ENCODE measurements at regions not wholly inside any gene's neighbourhood (a gene's known extent, or its start where the extent isn't known, plus 50 kb on each side); places are given as distances from the start of the nearest gene placed in this dataset.
A peak's percentile ranks its signal among the peaks of the same experiment; 100 is the strongest.

DNA sequence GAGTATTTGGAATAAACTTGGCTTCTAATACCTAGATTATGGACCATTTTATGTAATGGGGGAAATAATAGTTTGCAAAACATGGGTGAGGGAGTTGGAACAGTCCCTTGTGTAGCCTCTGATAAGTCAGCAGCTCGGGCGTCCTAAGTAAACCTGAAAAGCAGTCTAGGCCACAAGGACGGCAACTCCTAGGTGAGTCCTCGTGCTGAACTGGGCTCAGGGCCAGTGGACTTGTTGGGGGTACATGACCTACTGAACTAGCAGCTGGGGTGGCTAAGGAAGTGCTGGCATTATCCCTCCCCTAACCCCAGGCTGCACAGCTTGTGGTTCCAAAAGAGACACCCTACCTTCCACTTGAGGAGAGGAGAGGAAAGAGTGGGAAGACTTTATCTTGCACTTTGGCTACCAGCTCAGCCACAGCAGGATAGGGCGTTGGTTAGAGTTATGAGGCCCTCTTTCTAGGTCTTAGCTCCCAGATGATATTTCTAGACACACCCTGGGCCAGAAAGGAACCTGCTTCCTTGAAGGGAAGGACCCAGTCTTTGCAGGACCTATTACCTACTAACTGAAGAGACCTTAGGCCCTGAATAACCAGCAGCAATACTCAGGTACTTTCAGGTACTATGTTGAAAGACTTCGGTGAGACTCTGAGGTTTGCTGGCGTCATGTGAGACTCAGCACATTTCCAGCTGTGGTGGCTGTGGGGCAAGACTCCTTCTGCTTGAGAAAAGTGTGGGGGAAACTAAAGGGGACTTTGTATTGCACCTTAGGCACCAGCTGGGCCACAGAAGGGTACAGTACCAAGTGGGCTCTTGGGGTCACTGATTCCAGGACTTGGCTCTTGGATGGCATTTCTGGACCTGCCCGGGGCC, 71.0 kb downstream of the AQP4 start:
- DNase-seq, result no peak

DNA sequence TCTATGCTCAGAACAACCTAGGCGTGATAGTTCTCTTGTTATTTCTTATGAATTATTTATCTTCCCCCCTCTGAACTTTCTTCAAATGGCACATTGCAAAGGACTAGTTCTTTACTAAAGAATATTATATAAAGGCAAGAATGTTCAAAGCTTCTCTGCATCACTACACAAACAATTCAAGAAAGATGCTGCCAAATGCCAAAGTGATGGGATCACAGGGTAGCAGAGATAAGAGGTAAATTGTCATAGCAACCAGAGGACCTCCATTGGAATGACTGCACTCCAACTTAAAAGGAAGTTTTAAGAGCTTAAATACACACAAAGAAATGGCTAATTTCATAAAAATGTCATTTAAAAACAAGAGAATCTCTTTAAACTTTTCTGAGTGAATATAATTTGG, 72.8 kb downstream of the AQP4 start:
- DNase-seq, result no peak

DNA sequence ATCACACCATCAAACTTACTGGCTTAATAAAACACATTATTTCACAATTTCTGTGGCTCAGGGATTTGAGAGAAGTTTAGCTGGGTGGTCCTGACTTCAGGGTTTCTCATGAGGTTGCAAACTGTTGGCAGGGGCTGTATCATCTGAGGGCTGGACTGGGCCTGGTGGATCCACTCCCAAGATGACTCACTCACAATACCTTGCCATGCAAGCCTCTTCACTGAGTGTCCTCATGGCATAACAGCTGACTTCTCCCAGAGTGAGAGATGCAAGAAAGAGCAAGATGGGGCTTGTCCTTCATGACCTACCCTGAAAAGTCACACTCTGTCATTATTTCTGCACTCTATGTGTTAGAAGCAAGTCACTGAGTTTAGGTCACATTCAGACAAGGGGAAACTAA, 73.8 kb downstream of the AQP4 start:
- DNase-seq, result no peak

DNA sequence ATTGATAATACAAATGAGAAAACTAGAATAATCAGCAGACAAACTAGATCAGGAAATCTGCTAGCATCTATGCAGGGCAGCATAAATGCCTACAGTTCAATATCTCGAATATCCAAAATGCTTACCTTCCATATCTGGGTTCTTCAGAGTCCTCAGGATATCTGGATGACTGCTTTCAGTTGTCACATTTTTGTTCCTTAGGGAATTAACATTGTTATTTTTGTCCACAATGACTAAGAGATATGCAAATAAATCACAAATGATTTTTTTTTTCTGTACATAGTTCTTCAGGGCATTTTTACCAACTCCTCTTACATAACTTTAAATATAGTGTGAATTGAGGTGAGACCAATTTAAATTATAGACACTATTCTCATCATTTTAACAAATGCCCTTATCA, 80.9 kb downstream of the AQP4 start:
- DNase-seq, result no peak

DNA sequence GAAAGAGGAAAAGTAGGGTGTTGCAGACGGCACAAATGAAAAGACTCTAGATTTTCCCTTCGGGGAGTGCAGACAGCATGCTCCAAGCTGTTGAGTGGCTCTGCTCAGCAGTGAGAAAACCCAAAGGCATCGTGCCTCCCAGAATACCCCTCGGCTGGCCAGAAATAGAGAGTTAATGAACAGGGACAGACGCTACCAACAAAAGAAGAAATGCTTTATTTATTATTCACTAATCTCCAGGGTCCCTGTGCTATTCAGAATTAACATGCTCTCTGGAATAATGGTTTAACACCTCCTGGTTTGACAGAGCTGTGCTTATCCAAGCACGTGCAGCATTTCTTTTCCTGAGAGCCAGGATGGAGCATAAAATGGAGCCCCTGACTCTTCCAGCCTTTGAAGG, 82.3 kb downstream of the AQP4 start:
- no peak for DNase-seq

DNA sequence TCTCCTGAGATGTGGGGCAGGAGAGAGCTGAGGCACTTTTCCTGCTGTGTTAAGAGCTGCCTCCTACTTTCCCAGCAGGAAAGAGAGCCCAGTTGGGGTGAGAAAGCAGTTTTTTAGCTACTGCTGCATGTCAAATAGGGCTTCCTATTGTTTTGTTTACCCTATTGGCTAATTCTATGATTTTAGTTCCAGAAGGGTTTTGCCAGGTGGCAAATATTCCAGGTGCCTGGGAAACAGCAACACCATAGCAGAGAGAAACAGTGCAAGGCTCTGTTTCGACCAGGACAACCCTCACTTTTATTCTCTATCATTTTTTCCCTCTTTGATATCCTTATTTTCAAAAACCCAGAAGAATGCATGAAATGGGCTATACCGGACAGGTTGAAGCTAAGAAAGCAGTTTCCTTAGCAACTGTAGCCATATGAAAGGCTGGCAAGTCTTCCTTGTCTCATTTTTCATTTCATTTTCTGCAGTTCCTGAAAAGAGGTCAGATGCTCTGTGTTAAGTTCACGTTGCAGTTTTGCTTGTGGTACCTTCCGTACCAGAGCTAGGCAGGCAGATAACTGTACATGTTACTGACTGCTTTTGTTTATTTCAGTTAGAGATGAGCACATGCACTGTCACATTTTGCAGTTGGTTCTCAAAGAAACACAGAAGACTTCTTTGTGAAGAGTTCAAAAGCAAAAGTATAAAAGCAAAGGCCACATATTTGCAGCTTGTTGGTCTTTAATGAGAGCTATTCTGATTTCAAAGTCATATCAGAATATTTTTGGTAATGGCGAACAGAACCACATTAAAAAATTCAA, 84.8 kb downstream of the AQP4 start:
- DNase-seq, result no peak

DNA sequence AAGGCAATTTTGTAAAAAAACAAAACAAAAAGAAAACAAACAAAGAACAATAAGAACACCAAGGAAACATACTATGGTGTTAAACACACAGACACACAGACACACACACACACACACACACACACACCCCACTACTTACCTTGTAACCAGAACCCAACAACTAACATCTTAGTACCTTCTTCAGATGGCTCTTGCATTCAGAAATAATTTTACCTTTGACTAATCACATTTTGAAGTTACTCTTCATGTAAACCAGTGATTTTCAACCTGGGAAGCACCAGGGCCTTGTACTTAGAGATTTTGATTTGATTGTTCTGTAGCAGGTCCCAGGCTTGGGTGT, 87.5 kb downstream of the AQP4 start:
- DNase-seq, result no peak

DNA sequence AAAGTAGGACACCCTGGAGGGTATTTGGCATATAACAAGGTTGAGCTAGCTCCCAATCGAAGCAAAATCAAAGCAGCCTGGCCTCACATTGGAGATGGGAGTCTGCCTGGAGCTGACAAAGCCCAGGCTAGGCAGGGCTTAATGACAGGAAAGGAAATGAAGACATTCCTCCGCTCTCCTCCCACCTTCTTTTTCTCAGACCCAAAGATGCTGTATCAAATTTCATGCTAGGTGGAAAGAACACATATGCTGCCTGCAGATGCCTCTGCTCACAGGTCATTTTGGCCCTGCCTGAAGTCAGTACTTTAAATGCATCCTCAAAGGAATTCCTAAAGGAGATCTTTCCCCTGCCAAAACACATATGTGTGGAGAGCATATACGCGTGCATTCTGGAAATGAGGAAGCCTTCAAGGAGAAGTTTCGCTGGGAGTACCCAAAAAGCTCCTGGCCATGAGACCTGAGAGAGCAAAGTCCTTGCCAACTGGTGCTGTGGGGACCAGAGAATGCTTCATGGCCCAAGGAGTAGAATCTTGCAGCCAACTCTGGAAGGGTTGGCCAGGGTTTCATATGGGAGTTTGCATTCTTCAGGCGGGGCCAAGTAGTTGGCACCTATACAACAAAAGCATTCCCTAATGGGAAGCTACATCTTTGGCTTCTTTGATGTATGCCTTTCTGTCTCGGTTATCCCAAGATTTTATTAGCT, 88.0 kb downstream of the AQP4 start:
- no peak for DNase-seq

DNA sequence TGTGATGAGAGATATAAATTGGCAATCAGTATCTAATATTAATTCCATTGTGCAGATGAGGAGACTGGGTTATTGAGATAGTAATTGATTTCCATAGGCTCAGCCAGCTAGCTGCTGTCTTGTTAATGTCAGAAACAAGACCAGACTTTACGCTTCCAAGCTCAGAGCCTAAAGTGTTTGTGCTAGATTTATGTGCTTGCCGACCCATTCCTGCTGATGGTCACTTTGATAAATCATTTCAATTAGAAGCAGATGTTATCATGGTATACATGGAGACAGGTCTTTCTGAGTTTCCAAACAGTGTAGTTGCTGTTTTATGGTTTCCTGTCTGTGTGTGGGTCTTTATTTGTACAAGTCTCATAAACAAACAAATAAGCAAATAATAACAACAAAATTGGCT, 92.8 kb downstream of the AQP4 start:
- no peak for DNase-seq

DNA sequence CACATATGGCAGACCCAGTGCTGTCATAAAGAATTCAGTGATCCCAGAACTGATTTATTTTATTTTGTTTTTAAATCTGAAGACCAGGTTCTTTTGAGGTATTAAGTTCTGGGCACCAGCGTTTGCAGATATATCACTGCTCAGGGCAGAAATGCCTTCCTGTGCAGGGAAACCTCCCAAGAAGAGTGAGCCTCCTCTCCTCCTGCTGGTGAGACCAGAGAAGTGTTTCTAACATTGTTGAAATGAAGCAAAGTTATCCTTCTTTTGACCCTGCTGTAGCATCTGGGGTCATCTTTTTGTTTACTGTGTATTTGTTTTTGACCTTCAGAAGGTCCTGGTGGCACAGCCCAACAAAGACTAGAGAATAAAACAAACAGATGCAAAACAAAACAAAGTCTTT, 94.0 kb downstream of the AQP4 start:
- peak; percentile 41 for DNase-seq

DNA sequence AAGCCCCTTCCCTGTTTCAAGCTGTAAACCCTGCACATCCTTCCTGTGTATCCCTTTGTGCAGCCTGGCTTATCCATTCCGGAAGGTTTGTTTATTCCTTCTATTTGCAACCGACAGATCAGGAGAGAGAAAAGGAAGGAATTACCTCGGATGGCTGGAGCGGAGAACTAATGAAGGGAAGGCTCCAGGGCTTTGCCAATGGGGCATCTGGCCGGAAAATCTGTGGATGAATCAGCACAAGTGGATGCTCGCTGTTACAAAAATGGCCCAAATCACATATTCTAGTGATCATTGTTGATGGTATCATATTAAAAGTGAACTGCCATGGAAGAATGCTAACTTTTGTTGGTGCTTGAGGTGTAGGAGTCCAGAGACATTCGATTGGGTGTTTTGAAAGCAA, 97.1 kb downstream of the AQP4 start:
- DNase-seq, result no peak

DNA sequence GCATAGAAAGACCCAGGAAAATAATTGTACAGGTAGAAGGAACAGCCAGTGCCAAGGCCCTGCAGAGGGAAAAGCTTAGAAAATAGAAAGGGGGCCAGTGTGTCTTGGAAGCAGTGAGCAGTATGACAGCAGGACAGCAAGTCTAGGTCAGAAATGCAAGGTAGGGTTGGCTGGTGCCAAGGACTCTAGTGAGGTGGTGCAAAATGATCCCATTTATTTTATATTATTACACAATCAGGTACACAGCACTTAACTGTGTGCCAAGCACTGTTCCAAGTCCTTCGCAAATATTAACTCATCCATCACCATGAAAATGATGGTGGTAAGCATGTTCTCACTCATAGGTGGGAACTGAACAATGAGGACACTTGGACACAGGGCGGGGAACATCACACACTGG, 100.0 kb downstream of the AQP4 start:
- no peak for DNase-seq

DNA sequence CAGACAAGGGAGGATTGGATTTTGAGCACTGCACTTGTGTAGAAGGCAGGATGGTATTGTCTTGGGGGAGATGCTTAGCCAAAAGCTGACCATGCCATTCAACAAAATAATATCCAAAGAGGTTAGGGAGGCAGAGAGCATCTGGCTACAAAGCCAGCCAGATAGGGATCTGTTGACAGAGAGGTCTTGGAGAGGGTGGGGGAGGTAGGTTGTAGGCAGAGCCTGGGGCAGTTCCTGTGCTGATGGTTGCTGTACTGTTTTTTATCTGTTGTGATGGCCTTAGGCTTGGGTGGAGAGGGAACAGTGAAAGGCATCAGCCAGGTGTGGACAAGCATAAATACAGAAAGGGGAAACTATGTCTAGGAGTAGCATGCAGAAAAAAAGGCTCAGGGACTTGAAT, 100.9 kb downstream of the AQP4 start:
- DNase-seq, result no peak

DNA sequence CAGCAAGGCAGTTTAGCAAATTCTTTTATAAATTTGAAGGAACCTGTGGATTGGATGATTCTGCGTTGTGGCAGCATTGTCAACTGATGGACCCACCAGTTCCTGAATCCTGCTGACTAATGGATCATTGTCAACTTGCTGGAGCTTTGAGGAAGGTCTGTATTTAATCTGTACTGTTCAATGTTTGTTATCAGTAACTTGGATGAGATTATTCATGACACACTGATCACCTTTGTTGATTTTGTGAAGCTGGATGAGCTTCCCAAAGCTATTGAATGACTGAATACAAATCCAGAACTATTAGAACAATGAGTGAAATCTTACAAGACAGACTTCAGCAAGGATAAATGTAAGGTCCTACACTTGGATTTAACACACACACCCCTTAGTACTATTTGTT, 101.3 kb downstream of the AQP4 start:
- DNase-seq, result no peak

DNA sequence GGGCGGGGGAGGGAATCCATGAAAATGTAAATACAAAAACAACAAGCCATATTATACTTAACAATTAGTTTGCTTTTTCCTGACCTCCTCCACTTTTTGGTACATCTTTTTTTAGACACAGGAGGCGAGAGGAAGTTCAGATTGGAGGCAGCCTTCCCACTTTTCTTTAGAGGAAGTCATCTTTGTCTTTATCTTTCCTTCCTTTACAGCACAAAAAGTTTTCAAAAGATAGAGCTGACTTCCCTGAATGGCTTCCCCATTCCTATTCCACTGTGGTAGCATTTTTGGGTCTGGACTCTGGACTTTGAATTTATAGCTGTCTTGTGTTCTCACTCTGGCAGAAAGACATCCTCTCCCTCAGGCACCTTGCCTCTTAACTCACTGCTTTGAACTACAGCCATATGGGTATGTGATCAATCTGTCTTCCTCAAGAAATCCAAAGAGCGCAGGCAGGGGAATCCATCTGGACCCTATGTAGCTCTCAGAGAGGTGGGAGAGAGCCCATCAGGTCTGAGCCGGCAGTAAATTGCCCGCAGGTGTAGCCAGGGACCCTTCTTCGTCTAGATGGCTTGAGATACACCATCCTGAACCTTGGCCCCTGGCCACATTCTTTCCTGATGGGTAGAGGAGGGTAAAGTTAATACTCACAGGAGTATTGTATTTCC, 101.9 kb downstream of the AQP4 start:
- no peak for DNase-seq

DNA sequence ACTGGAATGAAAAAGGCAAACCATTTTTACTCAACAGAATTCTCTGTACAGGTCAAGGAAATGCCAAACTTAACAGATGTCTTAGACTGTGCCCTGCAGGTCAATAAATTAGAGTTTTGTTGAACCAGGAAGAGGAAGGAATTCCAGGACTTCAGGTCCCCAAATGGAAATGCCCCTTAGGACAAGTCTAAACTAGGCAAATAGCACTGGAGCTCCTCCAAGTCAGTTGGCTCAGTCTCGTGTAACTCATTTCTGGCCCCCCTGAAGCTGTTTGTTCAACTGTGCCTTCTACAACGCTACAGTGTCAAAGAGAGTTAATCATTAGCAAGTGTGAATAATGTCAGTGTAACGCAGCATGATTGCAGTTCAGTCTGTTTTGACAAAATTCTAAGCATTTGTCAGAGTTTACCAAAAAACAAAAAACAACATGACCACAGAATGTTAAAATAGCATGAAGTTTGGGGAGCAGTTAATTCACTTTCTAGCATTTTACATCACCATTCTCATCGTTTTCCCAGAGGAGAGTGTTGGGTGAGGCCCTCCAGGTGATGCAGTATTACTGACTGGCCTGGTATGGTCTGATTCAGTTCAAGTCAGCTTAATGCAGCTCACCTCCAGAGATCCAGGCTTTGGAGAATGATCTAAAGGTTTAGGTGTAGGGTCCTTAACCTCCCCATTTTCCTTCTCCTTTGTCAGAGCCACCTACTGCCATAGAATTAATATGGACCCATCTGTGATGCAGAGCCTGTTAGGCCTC, 108.1 kb downstream of the AQP4 start:
- DNase-seq, result no peak

DNA sequence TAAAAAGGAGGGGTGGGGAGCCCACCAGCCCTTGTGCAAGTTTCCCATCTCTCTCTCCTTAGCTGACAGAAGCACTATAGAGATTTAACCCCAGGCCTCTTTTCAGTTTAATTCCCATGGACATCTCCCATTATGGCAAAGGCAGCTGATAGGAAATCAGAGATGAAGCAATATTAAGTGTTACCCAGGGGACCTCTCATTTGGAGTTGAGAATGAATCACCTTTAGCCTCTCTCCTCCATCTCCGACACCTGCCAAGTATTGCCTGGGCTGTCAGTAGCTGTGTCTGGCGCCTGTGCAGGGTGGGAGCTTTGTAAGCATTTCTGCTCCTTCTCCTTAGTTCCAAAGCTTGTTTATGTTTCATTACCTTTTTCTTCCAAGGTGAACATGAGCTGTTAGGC, 109.0 kb downstream of the AQP4 start:
- DNase-seq, result no peak

DNA sequence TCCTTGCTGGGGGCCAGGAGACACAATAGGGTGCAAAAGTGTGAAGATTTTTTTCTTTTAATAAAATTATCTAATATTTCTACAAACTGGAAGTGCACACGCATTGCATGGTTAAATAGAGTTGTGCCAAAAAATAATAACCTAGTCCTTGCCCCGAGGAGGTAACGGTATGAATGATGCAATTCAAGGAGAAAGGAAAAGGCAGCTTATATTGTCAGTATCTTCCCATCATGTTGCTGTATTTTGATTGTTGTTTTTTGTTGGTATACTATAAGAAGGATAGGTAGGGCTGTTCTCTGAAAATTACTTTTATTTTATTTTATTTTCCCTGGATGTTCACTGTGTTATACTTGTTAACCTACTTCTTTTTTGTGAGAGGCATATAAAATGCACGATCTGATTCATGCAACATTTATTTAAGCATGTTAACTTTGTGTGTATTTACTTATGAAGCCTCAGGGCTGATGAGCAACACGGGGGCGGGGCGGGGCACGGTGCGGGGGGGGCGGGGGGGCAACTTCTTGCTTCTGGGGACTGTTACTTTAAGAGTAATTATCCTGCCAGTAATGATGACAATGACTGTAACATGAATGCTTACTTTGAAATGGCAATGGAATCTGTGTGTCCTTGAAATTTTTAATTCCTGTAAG, 118.6 kb downstream of the AQP4 start:
- DNase-seq, result no peak

DNA sequence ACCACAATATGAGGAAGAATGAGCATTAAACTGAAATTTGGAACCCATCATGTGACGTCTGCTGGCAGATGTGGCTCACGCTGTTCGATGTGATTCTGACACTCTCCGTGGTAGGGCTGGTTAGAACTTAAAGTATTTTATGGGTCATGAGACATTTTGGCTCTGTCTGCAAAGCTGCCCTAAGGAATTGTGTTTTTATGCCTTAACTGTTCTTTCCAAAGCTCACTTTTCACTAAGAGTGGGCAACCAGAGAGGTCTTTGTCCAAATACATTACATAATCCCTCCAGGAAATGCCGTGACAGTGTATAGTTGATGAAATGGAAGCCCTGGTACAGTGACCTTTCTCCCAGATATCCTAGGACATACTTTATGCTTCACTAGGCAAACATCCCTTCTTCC, 119.1 kb downstream of the AQP4 start:
- no peak for DNase-seq

DNA sequence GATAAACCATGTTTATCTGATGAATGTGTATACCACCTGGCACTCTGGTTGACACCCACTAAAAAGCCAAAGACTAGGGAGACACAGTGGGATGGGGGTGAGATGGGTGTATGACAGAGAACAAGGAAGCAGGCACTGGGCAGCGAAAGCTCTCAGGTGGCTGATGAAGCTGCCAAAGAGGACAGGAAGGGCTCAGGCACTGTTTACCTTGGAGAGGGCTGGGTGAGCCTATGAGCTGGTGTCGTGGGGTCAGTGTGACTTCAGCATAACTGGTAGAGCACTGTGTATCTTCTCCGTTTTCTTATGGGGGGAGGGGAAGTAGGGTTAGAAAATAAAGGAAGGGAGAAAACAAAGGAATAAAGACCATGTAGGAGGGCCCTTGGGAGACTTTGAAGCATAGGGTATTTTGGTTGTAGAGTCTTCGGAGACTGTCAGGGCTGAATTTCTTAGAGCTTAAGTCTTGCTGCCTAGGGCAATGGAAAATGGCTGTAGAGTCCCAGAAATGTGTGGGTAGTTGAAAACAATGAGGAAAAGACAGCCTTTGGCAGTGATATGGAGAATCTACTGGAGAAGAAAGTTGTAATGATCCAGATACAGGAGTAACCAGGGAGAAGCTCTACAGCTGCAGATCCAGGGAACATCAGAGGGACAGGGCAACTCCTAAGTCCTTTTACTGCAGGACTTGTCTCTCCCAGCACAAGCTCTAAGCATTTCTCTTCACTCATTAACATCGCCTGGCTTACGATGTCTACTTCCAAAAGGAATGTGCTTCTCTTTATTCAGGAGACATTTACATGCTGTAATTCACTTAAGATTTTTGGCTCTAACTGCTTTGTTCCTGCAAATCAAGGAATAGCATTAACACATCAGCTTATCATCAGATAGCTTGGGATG, 120.0 kb downstream of the AQP4 start:
- DNase-seq, result no peak

DNA sequence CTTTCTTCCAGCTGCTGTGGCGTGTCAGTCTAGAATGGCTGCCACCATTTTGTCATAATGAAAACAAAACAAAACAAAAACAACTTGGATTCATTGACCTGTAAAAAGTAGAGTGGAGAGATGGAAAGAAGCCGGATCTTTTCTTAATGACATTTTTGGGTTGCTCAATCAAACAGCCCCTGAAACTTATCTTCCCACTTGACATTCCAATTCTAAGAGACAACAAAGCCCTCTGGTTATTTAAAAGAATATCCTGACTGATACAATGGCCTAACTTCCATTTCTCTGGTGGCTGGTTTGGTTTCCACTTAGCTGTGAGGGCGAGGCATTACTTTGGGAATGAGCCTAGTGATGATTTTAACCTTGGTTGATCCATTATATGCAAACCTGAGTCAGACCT, 123.7 kb downstream of the AQP4 start:
- DNase-seq, result no peak
